Spleen (tissue), 11 donors: ENCODE measurements at regions not wholly inside any gene's neighbourhood (a gene's known extent, or its start where the extent isn't known, plus 50 kb on each side); places are given as distances from the start of the nearest gene placed in this dataset.

Experiments
- DNase-seq: peaks from one replicate; pipeline ENCODE4 v3.0.0-alpha.2; 2020
- H3K27ac ChIP-seq, 8 donors: fragments of 200-600 bp; sonication (generic) in 7 of 8; 1 replicate in 4 of 8; 2 replicates in 4 of 8; pipeline versions ENCODE4 v1.5.0 to v1.8.0; 2016 to 2021; ENCODE audit warnings: inconsistent platforms in 4 of 8, mild to moderate bottlenecking in 4 of 8, moderate library complexity in 1 of 8
- H3K27me3 ChIP-seq, 7 donors: fragments of 200-600 bp; sonication (generic) in 6 of 7; replicated peaks in 1 of 7; 1 replicate in 4 of 7; 2 replicates in 3 of 7; pipeline versions ENCODE4 v1.5.0 to v1.8.0; 2016 to 2021; ENCODE audit warnings: inconsistent platforms in 3 of 7, mild to moderate bottlenecking in 1 of 7
- H3K36me3 ChIP-seq, 6 donors: fragments of 200-600 bp; sonication (generic) in 5 of 6; 1 replicate in 4 of 6; 2 replicates in 2 of 6; pipeline versions ENCODE4 v1.5.0 to v1.8.0; 2016 to 2021; ENCODE audit warnings: inconsistent platforms in 2 of 6
- H3K4me1 ChIP-seq, 6 donors: fragments of 200-600 bp; sonication (generic) in 5 of 6; 1 replicate in 3 of 6; 2 replicates in 3 of 6; pipeline versions ENCODE4 v1.5.0 to v1.8.0; 2016 to 2021; ENCODE audit warnings: inconsistent platforms in 3 of 6
- H3K4me3 ChIP-seq, 8 donors: fragments of 200-600 bp; sonication (generic) in 7 of 8; 1 replicate in 4 of 8; 2 replicates in 4 of 8; pipeline versions ENCODE4 v1.5.0 to v1.8.0; 2016 to 2021; ENCODE audit warnings: inconsistent platforms in 4 of 8, mild to moderate bottlenecking in 4 of 8, moderate library complexity in 2 of 8
- H3K9me3 ChIP-seq, 8 donors: fragments of 200-600 bp; sonication (generic) in 7 of 8; 1 replicate in 4 of 8; 2 replicates in 4 of 8; pipeline versions ENCODE4 v1.5.0 to v1.8.0; 2016 to 2021; ENCODE audit warnings: inconsistent platforms in 4 of 8
- CTCF ChIP-seq, 11 experiments: fragments of 200-600 bp in 7 of 11; fragments of 450-650 bp in 4 of 11; sonication (generic) in 4 of 11; IDR thresholded peaks in 8 of 11; conservative IDR thresholded peaks in 3 of 11; 1 replicate in 7 of 11; 2 replicates in 4 of 11; pipeline versions ENCODE4 v1.4.0 to v1.8.0; 2016 to 2021; ENCODE audit warnings: antibody characterized with exemption in 11 of 11, inconsistent platforms in 4 of 11, mild to moderate bottlenecking in 1 of 11
- POLR2A ChIP-seq, 3 donors: fragments of 450-650 bp; IDR thresholded peaks; one replicate each; pipeline ENCODE4 v1.5.1; 2017; ENCODE audit warnings: antibody characterized with exemption in 3 of 3, mild to moderate bottlenecking in 1 of 3
- POLR2AphosphoS5 ChIP-seq, 3 donors: sonication (generic); formaldehyde crosslinking; IDR thresholded peaks; one replicate each; pipeline ENCODE4 v1.5.1; 2017; ENCODE audit warnings: antibody characterized with exemption in 3 of 3
- WGBS, 5 donors: extraction: QIAGEN DNeasy Blood & Tissue Kit in 3 of 5; methylation state at CpG; one replicate each; pipeline versions ENCODE4 v1.1.5 to v1.1.7; 2013 to 2018; 5-methylcytosine and 5-hydroxymethylcytosine counted together
- intact Hi-C: fragments of 100-400 bp; cut with DNase I; formaldehyde crosslinking; loops from one replicate; pipeline ENCODE4 v1.15.0; 2023; ENCODE audit warnings: low total_unique reads
- donor health status: healthy with polysubstance abuse.
- donor health status: DM: no; HTN: no; CAD: no; lungs with moderate emphysema.
- donor health status: DM: no; HTN: no; CAD: no.
- donor health status: Bipolar disorder and iron deficiency.
- donor health status: healthy.
- donor health status: DM: no; HTN: no; CAD: no.
- donor health status: DM: yes; HTN: yes; CAD: no.

- peak; percentile 83 for DNase-seq
- no peak overlapping the region for H3K27ac ChIP-seq
- H3K9me3 ChIP-seq = peaks cover 0 to 11% (median 0%) of the 10 kb centered on the region in 8 donors
- TF ChIP-seq CTCF (IDR thresholded peaks at IDR 0.05 in 8 of 11, conservative IDR thresholded peaks at IDR 0.05 in 3 of 11) = peak in 6 of 11 experiments; percentile 20 to 31 (median 26)
- no peak for TF ChIP-seq POLR2AphosphoS5 (IDR thresholded peaks at IDR 0.05)
- H3K27me3 ChIP-seq = no peaks in the 10 kb centered on the region
- intact Hi-C loops = no loop called here
- no peaks in the 10 kb centered on the region for H3K36me3 ChIP-seq
- peaks cover 0 to 42% (median 17%) of the 10 kb centered on the region in 6 donors for H3K4me1 ChIP-seq
- WGBS, 5 donors = 45 to 57% (median 56%) methylated on average over 5 of the region's 5 CpGs
- no peak overlapping the region for H3K4me3 ChIP-seq
Measured at GRCh38 chr2:11904029-11904428, 157.6 kb downstream of the LPIN1 start.

- intact Hi-C loops = no loop called here
- Histone ChIP-seq H3K27me3 (no peaks in the 10 kb centered on the region), H3K9me3 (peaks cover 0 to 11% (median 0%) of the 10 kb centered on the region in 8 donors), H3K36me3 (no peaks in the 10 kb centered on the region), H3K4me3 (no peak overlapping the region), H3K4me1 (peaks cover 0 to 42% (median 17%) of the 10 kb centered on the region in 6 donors), H3K27ac (no peak overlapping the region)
- 75 to 95% (median 84%) methylated on average over 3 of the region's 3 CpGs for whole genome bisulfite sequencing, 5 donors
- no peak for TF ChIP-seq CTCF (IDR thresholded peaks at IDR 0.05 in 8 of 11, conservative IDR thresholded peaks at IDR 0.05 in 3 of 11)
- no peak for TF ChIP-seq POLR2AphosphoS5 (IDR thresholded peaks at IDR 0.05)
- no peak for TF ChIP-seq POLR2A (IDR thresholded peaks at IDR 0.05)
- no peak for DNase-seq
Measured at GRCh38 chr2:11904941-11905340, 158.5 kb downstream of the LPIN1 start.

GRCh38 chr2:11907190-11907589 lies 160.8 kb downstream of the LPIN1 start:
- Histone ChIP-seq H3K27ac (peak overlapping the region in 3 of 8 donors; percentile 49 to 53 (median 51)), H3K4me1 (peaks cover 0 to 42% (median 17%) of the 10 kb centered on the region in 6 donors), H3K27me3 (no peaks in the 10 kb centered on the region), H3K4me3 (no peak overlapping the region), H3K36me3 (no peaks in the 10 kb centered on the region), H3K9me3 (peaks cover 0 to 11% (median 0%) of the 10 kb centered on the region in 8 donors)
- intact Hi-C loops = no loop called here
- 24 to 44% (median 34%) methylated on average over 6 of the region's 6 CpGs for WGBS, 5 donors
- peak in 1 of 3 donors; percentile 31 for TF ChIP-seq POLR2AphosphoS5 (IDR thresholded peaks at IDR 0.05)
- no peak for TF ChIP-seq POLR2A (IDR thresholded peaks at IDR 0.05)
- no peak for TF ChIP-seq CTCF (IDR thresholded peaks at IDR 0.05 in 8 of 11, conservative IDR thresholded peaks at IDR 0.05 in 3 of 11)
- no peak for DNase-seq

GRCh38 chr2:11910971-11911370 lies 164.5 kb downstream of the LPIN1 start:
- TF ChIP-seq POLR2AphosphoS5 (IDR thresholded peaks at IDR 0.05) (no peak), CTCF (IDR thresholded peaks at IDR 0.05 in 8 of 11, conservative IDR thresholded peaks at IDR 0.05 in 3 of 11) (no peak), POLR2A (IDR thresholded peaks at IDR 0.05) (no peak)
- H3K9me3 ChIP-seq = peaks cover 0 to 25% (median 7%) of the 10 kb centered on the region in 8 donors
- no peaks in the 10 kb centered on the region for H3K27me3 ChIP-seq
- H3K36me3 ChIP-seq = no peaks in the 10 kb centered on the region
- peaks cover 0 to 19% (median 13%) of the 10 kb centered on the region in 6 donors for H3K4me1 ChIP-seq
- no peak for DNase-seq
- H3K27ac ChIP-seq = no peak overlapping the region
- no peak overlapping the region for H3K4me3 ChIP-seq
- intact Hi-C loops = no loop called here
- WGBS, 5 donors = 75 to 94% (median 88%) methylated on average over 3 of the region's 3 CpGs
